Stimulated activated CD4-positive, alpha-beta T cell treated with anti-CD3 and anti-CD28 coated beads, Interleukin-12 subunit alpha, Interleukin-12 subunit beta, amount 100 ng/mL, for 24 hours (primary cell): ENCODE measurements at regions not wholly inside any gene's neighbourhood (a gene's known extent, or its start where the extent isn't known, plus 50 kb on each side); places are given as distances from the start of the nearest gene placed in this dataset.
"Not testable (repeated sequence)": the region's sequence is repeated elsewhere in the genome, so short reads cannot be mapped to it uniquely, and the experiment has no call there.

ENCODE experiments used
- DNase-seq, 2 experiments: peaks; one replicate each; pipeline ENCODE4 v3.0.0-alpha.2; 2020; ENCODE audit warnings: low read depth in 2 of 2

GRCh38 chrX:67213686-67214085, 330.1 kb upstream of the AR start:
- DNase-seq: not testable (repeated sequence)

- no peak for DNase-seq
Measured at GRCh38 chrX:67207912-67208311, 335.9 kb upstream of the AR start.

- DNase-seq: no peak
Measured at GRCh38 chrX:67159437-67159836, 384.4 kb upstream of the AR start.

GRCh38 chrX:67114635-67115034, 429.2 kb upstream of the AR start:
- no peak for DNase-seq

- DNase-seq: no peak
Measured at GRCh38 chrX:67105758-67106116, 438.1 kb upstream of the AR start.

- no peak for DNase-seq
Measured at GRCh38 chrX:67104982-67105757, 438.7 kb upstream of the AR start.

GRCh38 chrX:67100031-67100884, 443.6 kb upstream of the AR start:
- no peak for DNase-seq

- no peak for DNase-seq
Measured at GRCh38 chrX:67094061-67094460, 449.8 kb upstream of the AR start.

- DNase-seq: no peak
Measured at GRCh38 chrX:67050760-67051159, 411.9 kb upstream of the EDA2R start.

GRCh38 chrX:67044866-67045265, 406.0 kb upstream of the EDA2R start:
- DNase-seq: no peak

- no peak for DNase-seq
Measured at GRCh38 chrX:67044029-67044653, 405.3 kb upstream of the EDA2R start.

GRCh38 chrX:67004451-67004850, 365.6 kb upstream of the EDA2R start:
- no peak for DNase-seq

GRCh38 chrX:66994729-66995128, 355.9 kb upstream of the EDA2R start:
- no peak for DNase-seq

GRCh38 chrX:66992077-66992476, 353.2 kb upstream of the EDA2R start:
- not testable (repeated sequence) for DNase-seq

- no peak for DNase-seq
Measured at GRCh38 chrX:66988331-66988730, 349.5 kb upstream of the EDA2R start.

GRCh38 chrX:66961665-66962064, 322.8 kb upstream of the EDA2R start:
- DNase-seq: no peak

- DNase-seq: no peak
Measured at GRCh38 chrX:66931713-66932112, 292.8 kb upstream of the EDA2R start.

GRCh38 chrX:66930516-66930915, 291.6 kb upstream of the EDA2R start:
- DNase-seq: not testable (repeated sequence)

- no peak for DNase-seq
Measured at GRCh38 chrX:66920296-66920695, 281.4 kb upstream of the EDA2R start.

- no peak for DNase-seq
Measured at GRCh38 chrX:66919280-66919832, 280.5 kb upstream of the EDA2R start.

GRCh38 chrX:66918511-66918910, 279.6 kb upstream of the EDA2R start:
- DNase-seq: no peak

GRCh38 chrX:66915893-66916292, 277.0 kb upstream of the EDA2R start:
- no peak for DNase-seq
